WERI-Rb-1 (cell line): ENCODE measurements at regions not wholly inside any gene's neighbourhood (a gene's known extent, or its start where the extent isn't known, plus 50 kb on each side); places are given as distances from the start of the nearest gene placed in this dataset.
A peak's percentile ranks its signal among the peaks of the same experiment; 100 is the strongest.

Source experiments
- DNase-seq: peaks from one replicate; pipeline ENCODE4 v3.0.0-alpha.2; 2020
- H3K27ac ChIP-seq: fragments of 250-450 bp; sonication (Bioruptor Pico); 2 replicates; pipeline ENCODE4 v1.5.1; 2020; ENCODE audit warnings: mild to moderate bottlenecking, moderate library complexity
- H3K27me3 ChIP-seq: fragments of 250-450 bp; sonication (Bioruptor Pico); 2 replicates; pipeline ENCODE4 v1.5.1; 2021; ENCODE audit warnings: mild to moderate bottlenecking, low read depth, moderate library complexity; ENCODE audit not compliant: insufficient read depth, severe bottlenecking
- H3K36me3 ChIP-seq: fragments of 250-450 bp; sonication (Bioruptor Pico); 2 replicates; pipeline ENCODE4 v1.5.1; 2020; ENCODE audit warnings: mild to moderate bottlenecking, moderate library complexity
- H3K4me3 ChIP-seq: 2 replicates; pipeline ENCODE4 v1.5.1; 2011; ENCODE audit warnings: low read depth, mild to moderate bottlenecking, control low read depth, low read length
- H3K9me3 ChIP-seq: fragments of 250-450 bp; sonication (Bioruptor Pico); 2 replicates; pipeline ENCODE4 v1.5.1; 2021; ENCODE audit warnings: mild to moderate bottlenecking, moderate library complexity; ENCODE audit not compliant: severe bottlenecking
- TF ChIP-seq, protein P1 (sequence below): IDR thresholded peaks from 2 replicates; pipeline ENCODE4 v1.5.1; 2011; ENCODE audit warnings: low read depth, mild to moderate bottlenecking, control low read depth, inconsistent platforms, low read length

DNA sequence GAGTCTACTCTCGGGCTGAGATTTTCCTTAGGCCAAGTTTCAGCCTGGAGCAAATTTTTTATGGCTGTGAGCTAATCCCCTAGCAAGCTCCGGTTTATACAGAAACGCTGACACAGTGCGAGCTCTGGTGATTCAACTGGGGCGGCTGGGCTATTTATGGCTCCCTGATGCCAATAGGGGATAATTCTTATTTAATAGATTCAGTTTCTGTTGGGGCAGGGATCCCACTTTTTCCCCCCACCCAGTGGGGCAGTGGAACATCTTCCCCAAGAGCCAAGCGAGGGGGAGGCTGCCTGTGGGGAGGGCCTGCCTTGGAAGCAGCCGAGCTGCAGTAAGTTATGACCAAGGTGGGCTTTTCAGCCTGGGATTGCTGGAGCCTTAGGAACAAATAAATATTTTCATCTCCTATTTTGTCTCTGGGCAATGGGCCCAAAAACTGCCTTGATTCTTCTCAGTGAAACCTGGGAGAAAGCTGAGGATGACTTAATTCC is 129.1 kb downstream of the MACROH2A1 start:
- Histone ChIP-seq H3K27me3 (no peaks in the 10 kb centered on the region), H3K4me3 (peak overlapping the region; percentile 21), H3K9me3 (no peaks in the 10 kb centered on the region), H3K36me3 (no peaks in the 10 kb centered on the region), H3K27ac (peak overlapping the region; percentile 94)
- peak; percentile 81 for DNase-seq
- TF ChIP-seq, protein P1, sequence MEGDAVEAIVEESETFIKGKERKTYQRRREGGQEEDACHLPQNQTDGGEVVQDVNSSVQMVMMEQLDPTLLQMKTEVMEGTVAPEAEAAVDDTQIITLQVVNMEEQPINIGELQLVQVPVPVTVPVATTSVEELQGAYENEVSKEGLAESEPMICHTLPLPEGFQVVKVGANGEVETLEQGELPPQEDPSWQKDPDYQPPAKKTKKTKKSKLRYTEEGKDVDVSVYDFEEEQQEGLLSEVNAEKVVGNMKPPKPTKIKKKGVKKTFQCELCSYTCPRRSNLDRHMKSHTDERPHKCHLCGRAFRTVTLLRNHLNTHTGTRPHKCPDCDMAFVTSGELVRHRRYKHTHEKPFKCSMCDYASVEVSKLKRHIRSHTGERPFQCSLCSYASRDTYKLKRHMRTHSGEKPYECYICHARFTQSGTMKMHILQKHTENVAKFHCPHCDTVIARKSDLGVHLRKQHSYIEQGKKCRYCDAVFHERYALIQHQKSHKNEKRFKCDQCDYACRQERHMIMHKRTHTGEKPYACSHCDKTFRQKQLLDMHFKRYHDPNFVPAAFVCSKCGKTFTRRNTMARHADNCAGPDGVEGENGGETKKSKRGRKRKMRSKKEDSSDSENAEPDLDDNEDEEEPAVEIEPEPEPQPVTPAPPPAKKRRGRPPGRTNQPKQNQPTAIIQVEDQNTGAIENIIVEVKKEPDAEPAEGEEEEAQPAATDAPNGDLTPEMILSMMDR = no peak

DNA sequence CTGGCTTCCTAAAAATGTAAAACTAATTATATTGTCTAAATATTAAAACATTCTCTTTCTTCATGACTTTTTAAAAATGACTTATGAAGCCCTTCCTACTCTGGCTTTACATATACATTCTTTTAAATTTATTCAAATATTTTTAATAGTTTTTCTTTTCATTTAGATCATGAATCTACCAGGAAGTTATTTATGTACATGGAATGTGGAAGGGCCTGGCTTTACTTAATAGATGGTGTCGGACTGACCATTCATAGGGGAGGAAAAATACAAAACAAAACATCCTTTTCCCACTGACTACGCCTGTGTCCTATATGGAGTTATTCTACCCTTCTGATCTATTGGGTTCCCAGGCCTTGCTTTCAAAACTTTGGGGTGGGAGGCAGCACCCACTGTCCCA is 129.8 kb downstream of the MACROH2A1 start:
- no peaks in the 10 kb centered on the region for H3K36me3 ChIP-seq
- H3K9me3 ChIP-seq = no peaks in the 10 kb centered on the region
- no peaks in the 10 kb centered on the region for H3K27me3 ChIP-seq
- H3K4me3 ChIP-seq = no peak overlapping the region
- H3K27ac ChIP-seq = peak overlapping the region; percentile 94
- TF ChIP-seq, protein P1 = no peak
- DNase-seq = no peak

DNA sequence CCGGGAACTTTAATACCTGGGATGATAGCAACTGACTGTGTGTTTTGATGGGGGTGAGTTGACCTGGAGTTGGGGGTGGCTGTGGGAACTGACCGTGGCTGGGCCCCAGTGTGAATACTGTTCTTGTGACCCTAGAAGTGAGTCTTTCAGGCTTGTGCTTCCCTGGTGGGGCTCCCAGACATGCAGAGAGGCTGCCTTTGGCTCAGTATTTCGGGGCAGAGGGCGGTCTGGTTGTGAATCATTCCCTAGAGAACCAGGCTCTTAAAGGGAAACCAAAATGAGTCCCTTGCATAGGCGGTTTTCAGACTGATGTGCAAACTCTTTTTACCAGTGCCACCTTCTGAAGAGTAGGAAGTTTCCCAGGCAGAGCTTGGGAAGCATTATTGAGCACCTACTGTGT is 132.1 kb downstream of the MACROH2A1 start:
- H3K27me3 ChIP-seq = no peaks in the 10 kb centered on the region
- no peak overlapping the region for H3K4me3 ChIP-seq
- H3K9me3 ChIP-seq = no peaks in the 10 kb centered on the region
- peak overlapping the region; percentile 97 for H3K27ac ChIP-seq
- no peak for DNase-seq
- TF ChIP-seq, protein P1 = no peak
- H3K36me3 ChIP-seq = no peaks in the 10 kb centered on the region

DNA sequence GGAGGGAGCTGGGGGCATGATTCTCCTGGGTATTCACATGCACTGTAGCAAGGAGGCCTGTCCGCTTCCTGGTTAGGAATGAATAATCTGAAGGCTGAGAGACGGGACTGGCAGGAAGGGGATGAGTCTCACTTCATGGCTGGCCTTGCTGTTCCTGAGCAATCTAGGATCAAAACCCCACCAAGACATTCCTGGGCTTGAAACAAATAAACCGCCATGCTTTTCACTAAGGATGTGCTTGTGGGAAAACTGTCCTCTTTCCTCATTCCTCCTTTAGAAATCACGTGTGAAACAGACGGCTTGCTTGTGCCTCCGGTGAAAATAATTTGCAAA is 132.8 kb downstream of the MACROH2A1 start:
- Histone ChIP-seq H3K27ac (peak overlapping the region; percentile 97), H3K9me3 (peaks cover 2% of the 10 kb centered on the region)
- DNase-seq = no peak

DNA sequence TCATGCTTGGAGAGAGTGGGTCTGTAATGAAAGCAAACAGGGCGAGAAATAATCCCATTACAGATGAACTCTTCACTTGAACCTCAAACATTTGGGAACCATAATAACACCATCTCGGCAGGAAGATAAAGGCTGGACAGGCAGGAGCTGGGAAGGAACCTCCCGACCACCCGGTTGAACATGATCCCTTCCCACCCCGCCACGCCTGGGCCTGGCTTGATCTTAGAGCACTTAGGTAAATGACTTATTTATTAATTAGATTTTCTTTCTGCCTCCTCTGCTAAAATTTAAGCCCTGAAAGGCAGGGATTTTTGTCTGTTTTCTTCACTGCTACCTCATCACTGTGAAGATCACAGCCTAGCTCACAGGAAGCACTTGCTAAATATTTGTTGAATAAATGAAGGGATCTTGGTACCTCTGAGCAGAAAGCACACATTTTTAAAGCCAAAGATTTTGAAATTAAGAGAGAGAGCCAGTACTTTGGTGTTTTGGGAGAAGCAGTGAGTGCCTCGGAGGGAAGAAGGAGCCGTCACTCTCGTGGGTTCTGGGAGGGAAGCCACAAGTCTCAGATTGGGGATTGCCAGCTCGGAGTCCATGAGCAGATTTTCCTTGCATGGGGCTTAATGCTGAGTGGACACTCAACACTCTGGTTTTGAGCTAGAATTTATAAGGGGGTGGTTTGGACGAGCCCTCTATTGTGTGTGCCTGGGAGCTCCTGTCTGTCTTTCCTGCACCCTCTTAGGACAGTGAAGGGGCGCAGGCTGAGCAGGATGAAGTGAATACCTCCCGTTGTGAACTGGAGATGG is 133.3 kb downstream of the MACROH2A1 start:
- Histone ChIP-seq H3K9me3 (peaks cover 2% of the 10 kb centered on the region), H3K27ac (peak overlapping the region; percentile 97), H3K4me3 (peak overlapping the region; percentile 36), H3K27me3 (no peaks in the 10 kb centered on the region), H3K36me3 (no peaks in the 10 kb centered on the region)
- DNase-seq = peak; percentile 80
- TF ChIP-seq, protein P1 = no peak

More for the DNA sequence above, 132.8 kb downstream of the MACROH2A1 start:
- no peaks in the 10 kb centered on the region for H3K27me3 ChIP-seq
- no peak overlapping the region for H3K4me3 ChIP-seq
- TF ChIP-seq, protein P1 = no peak
- no peaks in the 10 kb centered on the region for H3K36me3 ChIP-seq
